ENCODE measurements at regions not wholly inside any gene's neighbourhood (a gene's known extent, or its start where the extent isn't known, plus 50 kb on each side); places are given as distances from the start of the nearest gene placed in this dataset.

- H3K27ac ChIP-seq (ENCODE audit: insufficient read depth, low read depth, low read length) = no peak overlapping the region
- TF ChIP-seq FOS (IDR thresholded peaks at IDR 0.05; ENCODE audit: borderline replicate concordance, insufficient read depth, low read length) (no peak), POLR2AphosphoS5 (IDR thresholded peaks at IDR 0.05; ENCODE audit: insufficient read depth, low read depth, low read length) (no peak), JUN (IDR thresholded peaks at IDR 0.05; ENCODE audit: borderline replicate concordance, insufficient read depth, insufficient read length, low read depth) (no peak), MYC (IDR thresholded peaks at IDR 0.05; ENCODE audit: low read depth, low read length) (no peak), GATA2 (IDR thresholded peaks at IDR 0.05; ENCODE audit: insufficient read depth, insufficient read length, low read depth, low read length) (no peak), MAX (IDR thresholded peaks at IDR 0.05; ENCODE audit: insufficient read depth, insufficient read length) (no peak), POLR2A (IDR thresholded peaks at IDR 0.05; ENCODE audit: low read depth, low read length) (no peak), EZH2 (IDR thresholded peaks at IDR 0.05; ENCODE audit: borderline replicate concordance, low read depth, low read length, severe bottlenecking) (no peak)
- TF ChIP-seq, protein P1, sequence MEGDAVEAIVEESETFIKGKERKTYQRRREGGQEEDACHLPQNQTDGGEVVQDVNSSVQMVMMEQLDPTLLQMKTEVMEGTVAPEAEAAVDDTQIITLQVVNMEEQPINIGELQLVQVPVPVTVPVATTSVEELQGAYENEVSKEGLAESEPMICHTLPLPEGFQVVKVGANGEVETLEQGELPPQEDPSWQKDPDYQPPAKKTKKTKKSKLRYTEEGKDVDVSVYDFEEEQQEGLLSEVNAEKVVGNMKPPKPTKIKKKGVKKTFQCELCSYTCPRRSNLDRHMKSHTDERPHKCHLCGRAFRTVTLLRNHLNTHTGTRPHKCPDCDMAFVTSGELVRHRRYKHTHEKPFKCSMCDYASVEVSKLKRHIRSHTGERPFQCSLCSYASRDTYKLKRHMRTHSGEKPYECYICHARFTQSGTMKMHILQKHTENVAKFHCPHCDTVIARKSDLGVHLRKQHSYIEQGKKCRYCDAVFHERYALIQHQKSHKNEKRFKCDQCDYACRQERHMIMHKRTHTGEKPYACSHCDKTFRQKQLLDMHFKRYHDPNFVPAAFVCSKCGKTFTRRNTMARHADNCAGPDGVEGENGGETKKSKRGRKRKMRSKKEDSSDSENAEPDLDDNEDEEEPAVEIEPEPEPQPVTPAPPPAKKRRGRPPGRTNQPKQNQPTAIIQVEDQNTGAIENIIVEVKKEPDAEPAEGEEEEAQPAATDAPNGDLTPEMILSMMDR (IDR thresholded peaks at IDR 0.05; ENCODE audit: extremely low read depth in 1 of 2, insufficient read depth in 1 of 2, low read depth in 1 of 2, low read length in 2 of 2) = no peak
- ChIA-PET POLR2A (no interaction called here), CTCF (no interaction called here)
- no peaks in the 10 kb centered on the region for H3K9me3 ChIP-seq (replicated peaks; ENCODE audit: control insufficient read depth, insufficient read depth, low read length)
- H3K36me3 ChIP-seq (ENCODE audit: control insufficient read depth in 2 of 2, extremely low read depth in 1 of 2, insufficient read depth in 2 of 2, low read length in 2 of 2) = no peaks in the 10 kb centered on the region
- H3K9me1 ChIP-seq (replicated peaks; ENCODE audit: control insufficient read depth, extremely low read depth, insufficient read depth, low read length) = no peaks in the 10 kb centered on the region
- no peak overlapping the region for H3K4me3 ChIP-seq (replicated peaks in 1 of 3; ENCODE audit: insufficient read depth in 1 of 3, low read depth in 1 of 3, low read length in 3 of 3)
- no peaks in the 10 kb centered on the region for H4K20me1 ChIP-seq (replicated peaks; ENCODE audit: control insufficient read depth, extremely low read depth, insufficient read depth, low read length)
- DNase-seq (ENCODE audit: low read depth, low spot score) = no peak
- BruUV-seq (replicated peaks) = no TSS peak
- H2AFZ ChIP-seq (ENCODE audit: low read depth, low read length) = no peak overlapping the region
- no peaks in the 10 kb centered on the region for H3K4me1 ChIP-seq (ENCODE audit: control insufficient read depth, extremely low read depth, insufficient read depth, low read length)
- no peak overlapping the region for H3K4me2 ChIP-seq (ENCODE audit: insufficient read depth, low read length)
- H3K9ac ChIP-seq (replicated peaks; ENCODE audit: extremely low read depth, insufficient read depth, low read length) = no peak overlapping the region
- H3K79me2 ChIP-seq (ENCODE audit: control insufficient read depth, insufficient read depth, low read length) = no peaks in the 10 kb centered on the region
- intact Hi-C loops (cut with micrococcal nuclease) (no loop called here), dilution Hi-C loops (cut with MboI; ENCODE audit: extremely low pct_ligation_motif_present, low sequenced_read_pairs) (no loop called here)
- no peak for FAIRE-seq
- H3K27me3 ChIP-seq (ENCODE audit: control insufficient read depth in 2 of 2, insufficient read depth in 2 of 2, low read length in 2 of 2) = peaks cover 13% of the 10 kb centered on the region in 2 experiments
Observed at GRCh38 chr3:45329761-45330305, 58.5 kb upstream of the LARS2 start.
